ENCODE measurements at regions not wholly inside any gene's neighbourhood (a gene's known extent, or its start where the extent isn't known, plus 50 kb on each side); places are given as distances from the start of the nearest gene placed in this dataset.
"Not testable (repeated sequence)": the region's sequence is repeated elsewhere in the genome, so short reads cannot be mapped to it uniquely, and the experiment has no call there.

GRCh38 chrX:56343219-56343618 lies 111.1 kb downstream of the KLF8 start:
- DNase-seq: no peak

GRCh38 chrX:56343664-56344063 lies 111.5 kb downstream of the KLF8 start:
- DNase-seq: no peak

GRCh38 chrX:56358145-56358544 lies 126.0 kb downstream of the KLF8 start:
- DNase-seq: not testable (repeated sequence)

- DNase-seq: not testable (repeated sequence)
These were observed 133.0 kb downstream of the KLF8 start for GRCh38 chrX:56365171-56365570.

GRCh38 chrX:56366901-56367300 lies 134.7 kb downstream of the KLF8 start:
- no peak for DNase-seq

GRCh38 chrX:56368962-56369361 lies 136.8 kb downstream of the KLF8 start:
- no peak for DNase-seq

GRCh38 chrX:56379984-56380780 lies 148.0 kb downstream of the KLF8 start:
- not testable (repeated sequence) for DNase-seq

- no peak for DNase-seq
These were observed 150.1 kb downstream of the KLF8 start for GRCh38 chrX:56382278-56382677.

- DNase-seq: no peak
These were observed 153.2 kb downstream of the KLF8 start for GRCh38 chrX:56385336-56385735.

- DNase-seq: no peak
These were observed 153.8 kb downstream of the KLF8 start for GRCh38 chrX:56385960-56386359.

GRCh38 chrX:56397636-56398035 lies 165.5 kb downstream of the KLF8 start:
- no peak for DNase-seq

- DNase-seq: no peak
These were observed 161.2 kb upstream of the UBQLN2 start for GRCh38 chrX:56402207-56402606.

- no peak for DNase-seq
These were observed 133.8 kb upstream of the UBQLN2 start for GRCh38 chrX:56429581-56429980.

GRCh38 chrX:56451981-56452380 lies 111.4 kb upstream of the UBQLN2 start:
- DNase-seq: not testable (repeated sequence)

GRCh38 chrX:56462389-56462788 lies 101.0 kb upstream of the UBQLN2 start:
- peak in 1 of 2 donors; percentile 17 for DNase-seq

GRCh38 chrX:56468441-56468840 lies 95.0 kb upstream of the UBQLN2 start:
- DNase-seq: no peak

- not testable (repeated sequence) for DNase-seq
These were observed 68.5 kb upstream of the UBQLN2 start for GRCh38 chrX:56494923-56495322.

GRCh38 chrX:56498756-56499155 lies 64.7 kb upstream of the UBQLN2 start:
- DNase-seq: no peak

- DNase-seq: no peak
These were observed 64.1 kb upstream of the UBQLN2 start for GRCh38 chrX:56499372-56499771.

GRCh38 chrX:56503941-56504673 lies 59.3 kb upstream of the UBQLN2 start:
- DNase-seq: no peak

- DNase-seq: no peak
These were observed 57.6 kb upstream of the UBQLN2 start for GRCh38 chrX:56505866-56506265.
